ENCODE measurements at regions not wholly inside any gene's neighbourhood (a gene's known extent, or its start where the extent isn't known, plus 50 kb on each side); places are given as distances from the start of the nearest gene placed in this dataset.

- Histone ChIP-seq H3K4me3 (ENCODE audit: insufficient read depth, low read length, poor library complexity, severe bottlenecking) (no peak overlapping the region), H3K36me3 (ENCODE audit: low read length) (no peaks in the 10 kb centered on the region), H3K79me2 (ENCODE audit: insufficient read depth, low read length) (no peaks in the 10 kb centered on the region), H3K27me3 (ENCODE audit: low read length) (no peaks in the 10 kb centered on the region), H3K9ac (ENCODE audit: low read length) (no peak overlapping the region), H3K27ac (ENCODE audit: low read depth, low read length) (no peak overlapping the region), H4K20me1 (ENCODE audit: low read depth, low read length) (no peaks in the 10 kb centered on the region), H3K4me2 (ENCODE audit: low read depth, low read length, poor library complexity, severe bottlenecking) (no peak overlapping the region), H3K9me3 (ENCODE audit: insufficient read depth, low read length) (no peaks in the 10 kb centered on the region), H3K9me2 (replicated peaks; ENCODE audit: insufficient read depth, low read length) (no peaks in the 10 kb centered on the region), H2AFZ (ENCODE audit: low read depth, low read length, severe bottlenecking) (no peak overlapping the region), H3F3A (ENCODE audit: insufficient read depth) (no peaks in the 10 kb centered on the region)
- TF ChIP-seq, protein P1, sequence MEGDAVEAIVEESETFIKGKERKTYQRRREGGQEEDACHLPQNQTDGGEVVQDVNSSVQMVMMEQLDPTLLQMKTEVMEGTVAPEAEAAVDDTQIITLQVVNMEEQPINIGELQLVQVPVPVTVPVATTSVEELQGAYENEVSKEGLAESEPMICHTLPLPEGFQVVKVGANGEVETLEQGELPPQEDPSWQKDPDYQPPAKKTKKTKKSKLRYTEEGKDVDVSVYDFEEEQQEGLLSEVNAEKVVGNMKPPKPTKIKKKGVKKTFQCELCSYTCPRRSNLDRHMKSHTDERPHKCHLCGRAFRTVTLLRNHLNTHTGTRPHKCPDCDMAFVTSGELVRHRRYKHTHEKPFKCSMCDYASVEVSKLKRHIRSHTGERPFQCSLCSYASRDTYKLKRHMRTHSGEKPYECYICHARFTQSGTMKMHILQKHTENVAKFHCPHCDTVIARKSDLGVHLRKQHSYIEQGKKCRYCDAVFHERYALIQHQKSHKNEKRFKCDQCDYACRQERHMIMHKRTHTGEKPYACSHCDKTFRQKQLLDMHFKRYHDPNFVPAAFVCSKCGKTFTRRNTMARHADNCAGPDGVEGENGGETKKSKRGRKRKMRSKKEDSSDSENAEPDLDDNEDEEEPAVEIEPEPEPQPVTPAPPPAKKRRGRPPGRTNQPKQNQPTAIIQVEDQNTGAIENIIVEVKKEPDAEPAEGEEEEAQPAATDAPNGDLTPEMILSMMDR (IDR thresholded peaks at IDR 0.05; ENCODE audit: insufficient read depth, low read length, poor library complexity, severe bottlenecking): no peak
- TF ChIP-seq EZH2phosphoT487 (conservative IDR thresholded peaks at IDR 0.05; ENCODE audit: low read length): no peak
Observed at GRCh38 chr4:43693876-43694275, 754.7 kb downstream of the KCTD8 start.

DNA sequence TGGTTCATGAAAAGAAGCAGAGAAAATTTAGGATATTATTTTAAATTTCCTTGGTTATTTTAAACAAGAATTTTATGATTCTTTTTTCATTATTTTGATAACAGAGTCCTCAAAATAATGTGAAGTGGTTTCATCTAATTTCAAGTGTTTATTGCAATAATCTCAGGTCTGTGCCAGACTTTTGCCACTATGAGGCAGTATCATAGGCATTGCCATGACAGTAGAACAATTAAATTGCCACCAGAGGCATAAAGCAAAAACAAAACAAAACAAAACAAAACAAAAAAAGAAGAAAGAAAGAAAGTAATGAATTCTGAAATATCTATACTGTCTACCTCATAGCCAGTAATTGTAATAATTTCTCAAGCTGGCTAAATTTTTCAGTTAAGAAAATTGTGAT is 739.2 kb downstream of the KCTD8 start:
- no peaks in the 10 kb centered on the region for H3K9me2 ChIP-seq (replicated peaks; ENCODE audit: insufficient read depth, low read length)
- no peak overlapping the region for H3K27ac ChIP-seq (ENCODE audit: low read depth, low read length)
- TF ChIP-seq, protein P1 (IDR thresholded peaks at IDR 0.05; ENCODE audit: insufficient read depth, low read length, poor library complexity, severe bottlenecking): peak; percentile 29
- no peak for TF ChIP-seq EZH2phosphoT487 (conservative IDR thresholded peaks at IDR 0.05; ENCODE audit: low read length)
- H3K9ac ChIP-seq (ENCODE audit: low read length): no peak overlapping the region
- H3K27me3 ChIP-seq (ENCODE audit: low read length): no peaks in the 10 kb centered on the region
- H4K20me1 ChIP-seq (ENCODE audit: low read depth, low read length): no peaks in the 10 kb centered on the region
- no peak overlapping the region for H3K4me2 ChIP-seq (ENCODE audit: low read depth, low read length, poor library complexity, severe bottlenecking)
- no peak overlapping the region for H3K4me3 ChIP-seq (ENCODE audit: insufficient read depth, low read length, poor library complexity, severe bottlenecking)
- H2AFZ ChIP-seq (ENCODE audit: low read depth, low read length, severe bottlenecking): no peak overlapping the region
- H3K9me3 ChIP-seq (ENCODE audit: insufficient read depth, low read length): no peaks in the 10 kb centered on the region
- H3F3A ChIP-seq (ENCODE audit: insufficient read depth): no peaks in the 10 kb centered on the region
- no peaks in the 10 kb centered on the region for H3K79me2 ChIP-seq (ENCODE audit: insufficient read depth, low read length)
- H3K36me3 ChIP-seq (ENCODE audit: low read length): no peaks in the 10 kb centered on the region

DNA sequence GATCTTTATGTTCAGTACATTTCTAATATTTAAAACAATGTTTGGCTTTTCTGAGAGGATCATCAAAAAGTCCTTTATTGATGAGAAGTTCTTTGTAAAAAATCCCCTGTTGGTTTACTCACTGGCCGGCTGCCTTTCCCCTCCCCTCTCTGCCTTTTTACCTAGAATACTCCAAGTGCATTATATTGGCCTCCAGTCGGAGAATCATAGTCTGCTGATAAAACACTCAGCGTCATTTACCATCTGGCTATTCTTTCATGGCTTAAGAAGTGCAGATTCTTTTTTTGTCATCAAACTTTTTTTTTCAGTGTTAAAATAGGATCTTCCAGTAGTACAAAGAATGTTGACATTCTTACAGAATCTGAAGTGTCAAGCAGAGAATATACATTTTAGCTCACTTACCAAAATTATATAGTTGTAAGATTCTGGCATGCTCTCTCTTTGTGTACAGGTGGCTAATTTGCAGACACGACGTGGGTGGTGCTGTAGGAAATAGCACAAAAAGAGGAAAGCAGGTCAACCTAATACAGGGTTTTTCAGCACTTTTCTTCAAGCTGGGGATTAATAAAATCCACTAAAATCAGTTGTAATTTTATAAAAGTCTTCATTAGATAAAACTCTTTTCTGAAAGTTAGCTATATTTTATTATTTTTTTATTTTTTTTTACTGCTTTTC is 731.8 kb downstream of the KCTD8 start:
- Histone ChIP-seq H4K20me1 (ENCODE audit: low read depth, low read length) (no peaks in the 10 kb centered on the region), H3K27ac (ENCODE audit: low read depth, low read length) (no peak overlapping the region), H3K36me3 (ENCODE audit: low read length) (no peaks in the 10 kb centered on the region), H3K9ac (ENCODE audit: low read length) (no peak overlapping the region), H3K4me2 (ENCODE audit: low read depth, low read length, poor library complexity, severe bottlenecking) (no peak overlapping the region), H3K27me3 (ENCODE audit: low read length) (no peaks in the 10 kb centered on the region), H3K9me3 (ENCODE audit: insufficient read depth, low read length) (no peaks in the 10 kb centered on the region), H2AFZ (ENCODE audit: low read depth, low read length, severe bottlenecking) (no peak overlapping the region), H3K4me3 (ENCODE audit: insufficient read depth, low read length, poor library complexity, severe bottlenecking) (no peak overlapping the region), H3F3A (ENCODE audit: insufficient read depth) (no peaks in the 10 kb centered on the region), H3K79me2 (ENCODE audit: insufficient read depth, low read length) (no peaks in the 10 kb centered on the region), H3K9me2 (replicated peaks; ENCODE audit: insufficient read depth, low read length) (no peaks in the 10 kb centered on the region)
- TF ChIP-seq EZH2phosphoT487 (conservative IDR thresholded peaks at IDR 0.05; ENCODE audit: low read length): no peak
- TF ChIP-seq, protein P1 (IDR thresholded peaks at IDR 0.05; ENCODE audit: insufficient read depth, low read length, poor library complexity, severe bottlenecking): no peak

Data from SU-DHL-6 (cell line).